ENCODE measurements at regions not wholly inside any gene's neighbourhood (a gene's known extent, or its start where the extent isn't known, plus 50 kb on each side); places are given as distances from the start of the nearest gene placed in this dataset.

DNA sequence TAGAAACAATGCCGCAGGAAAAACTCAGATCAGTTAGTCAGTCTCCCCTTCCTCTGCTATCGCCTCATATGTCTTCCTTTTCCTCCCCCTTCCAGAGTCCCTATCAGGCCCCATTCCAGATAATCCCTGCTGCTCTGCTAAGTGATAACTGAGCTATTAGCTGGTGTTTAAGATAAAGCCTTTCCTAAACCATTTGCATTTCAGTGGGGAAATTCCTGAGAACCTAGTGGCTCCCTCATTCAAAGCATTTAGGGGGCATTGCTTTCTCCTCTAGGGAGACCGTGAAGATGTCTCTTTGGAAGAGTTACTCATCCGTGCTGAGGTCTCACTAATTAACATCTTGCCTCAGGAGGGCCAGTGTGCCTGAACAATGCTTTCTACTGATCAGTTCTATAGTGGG is 401.6 kb downstream of the NPIPA7 start:
- DNase-seq (no peak), ATAC-seq (no peak)
- H3K27me3 ChIP-seq, result no peaks in the 10 kb centered on the region
- H3K27ac ChIP-seq, result no peak overlapping the region
- no peaks in the 10 kb centered on the region for H3K9me3 ChIP-seq
- in situ Hi-C loops (cut with MboI; ENCODE audit: low sequenced_read_pairs in 4 of 4) (no loop called here), intact Hi-C loops (cut with DNase I; ENCODE audit: low total_unique reads) (no loop called here)
- TF ChIP-seq, protein P1, sequence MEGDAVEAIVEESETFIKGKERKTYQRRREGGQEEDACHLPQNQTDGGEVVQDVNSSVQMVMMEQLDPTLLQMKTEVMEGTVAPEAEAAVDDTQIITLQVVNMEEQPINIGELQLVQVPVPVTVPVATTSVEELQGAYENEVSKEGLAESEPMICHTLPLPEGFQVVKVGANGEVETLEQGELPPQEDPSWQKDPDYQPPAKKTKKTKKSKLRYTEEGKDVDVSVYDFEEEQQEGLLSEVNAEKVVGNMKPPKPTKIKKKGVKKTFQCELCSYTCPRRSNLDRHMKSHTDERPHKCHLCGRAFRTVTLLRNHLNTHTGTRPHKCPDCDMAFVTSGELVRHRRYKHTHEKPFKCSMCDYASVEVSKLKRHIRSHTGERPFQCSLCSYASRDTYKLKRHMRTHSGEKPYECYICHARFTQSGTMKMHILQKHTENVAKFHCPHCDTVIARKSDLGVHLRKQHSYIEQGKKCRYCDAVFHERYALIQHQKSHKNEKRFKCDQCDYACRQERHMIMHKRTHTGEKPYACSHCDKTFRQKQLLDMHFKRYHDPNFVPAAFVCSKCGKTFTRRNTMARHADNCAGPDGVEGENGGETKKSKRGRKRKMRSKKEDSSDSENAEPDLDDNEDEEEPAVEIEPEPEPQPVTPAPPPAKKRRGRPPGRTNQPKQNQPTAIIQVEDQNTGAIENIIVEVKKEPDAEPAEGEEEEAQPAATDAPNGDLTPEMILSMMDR (IDR thresholded peaks at IDR 0.05 in 4 of 5, conservative IDR thresholded peaks at IDR 0.05 in 1 of 5), result no peak
- TF ChIP-seq POLR2A (IDR thresholded peaks at IDR 0.05), result no peak
- no peaks in the 10 kb centered on the region for H3K4me1 ChIP-seq
- H3K4me3 ChIP-seq, result no peak overlapping the region
- no peaks in the 10 kb centered on the region for H3K36me3 ChIP-seq

DNA sequence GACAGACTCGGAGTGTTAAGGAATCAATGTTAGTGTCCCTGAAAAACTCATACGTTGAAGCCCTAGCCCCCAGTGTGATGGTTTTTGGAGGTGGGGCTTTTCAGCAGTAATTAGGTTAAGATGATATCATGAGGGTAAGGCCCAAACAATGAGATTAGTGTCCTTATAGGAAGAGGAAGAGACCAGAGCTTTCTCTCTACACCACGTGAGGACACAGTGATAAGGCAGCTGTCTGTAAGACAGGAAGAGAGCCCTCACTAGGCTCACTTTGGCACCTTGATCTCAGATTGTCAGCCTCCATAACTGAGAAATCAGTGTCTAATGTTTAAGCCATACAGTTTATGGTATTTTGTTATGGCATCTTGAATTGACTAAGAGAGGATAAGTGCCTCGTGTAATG is 403.2 kb downstream of the NPIPA7 start:
- TF ChIP-seq, protein P1 (IDR thresholded peaks at IDR 0.05 in 4 of 5, conservative IDR thresholded peaks at IDR 0.05 in 1 of 5), result no peak
- TF ChIP-seq POLR2A (IDR thresholded peaks at IDR 0.05), result no peak
- no peak for ATAC-seq

DNA sequence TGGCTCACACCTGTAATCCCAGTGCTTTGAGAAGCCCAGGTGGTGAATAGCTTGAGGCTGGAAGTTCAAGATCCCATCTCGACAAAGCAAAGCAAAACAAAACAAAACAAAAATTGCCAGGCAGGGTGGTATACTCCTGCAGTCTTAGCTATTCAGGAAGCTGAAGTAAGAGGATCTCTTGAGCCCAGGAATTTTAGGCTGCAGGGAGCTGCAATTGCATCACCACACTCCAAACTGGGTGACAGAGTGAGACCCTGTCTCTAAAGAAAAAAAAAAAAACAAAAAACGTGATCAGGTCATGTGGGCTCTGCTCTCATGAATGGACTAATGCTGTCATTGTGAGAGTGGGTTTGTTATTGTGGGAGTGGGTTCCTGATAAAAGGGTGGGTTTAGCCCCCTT is 409.1 kb downstream of the NPIPA7 start:
- in situ Hi-C loops (cut with MboI; ENCODE audit: low sequenced_read_pairs in 4 of 4), result no loop called here
- intact Hi-C loops (cut with DNase I; ENCODE audit: low total_unique reads), result no loop called here

More for the DNA sequence above, 403.2 kb downstream of the NPIPA7 start:
- Histone ChIP-seq H3K9me3 (no peaks in the 10 kb centered on the region), H3K4me1 (no peaks in the 10 kb centered on the region), H3K36me3 (no peaks in the 10 kb centered on the region), H3K27me3 (no peaks in the 10 kb centered on the region), H3K27ac (no peak overlapping the region), H3K4me3 (no peak overlapping the region)
- in situ Hi-C loops (cut with MboI; ENCODE audit: low sequenced_read_pairs in 4 of 4), result no loop called here
- intact Hi-C loops (cut with DNase I; ENCODE audit: low total_unique reads), result no loop called here
- DNase-seq, result no peak

DNA sequence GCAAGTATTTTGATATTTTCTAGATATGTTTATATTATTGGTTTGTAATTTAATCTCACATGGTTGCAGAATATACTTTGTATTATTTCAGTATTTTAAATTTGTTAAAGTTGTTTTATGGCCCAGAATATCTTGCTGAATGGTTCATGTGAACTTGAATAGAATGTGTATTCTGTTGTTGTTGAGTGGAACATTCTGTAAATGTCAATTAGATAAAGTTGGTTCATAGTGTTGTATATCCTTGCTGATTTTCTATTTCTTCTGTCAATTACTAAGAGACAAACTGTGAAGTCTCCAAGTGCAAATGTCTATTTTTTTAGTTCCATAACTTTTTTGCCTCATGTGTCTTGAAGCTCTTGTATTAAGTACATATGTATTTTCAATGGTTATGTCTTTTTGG is 411.7 kb downstream of the NPIPA7 start:
- no peaks in the 10 kb centered on the region for H3K27me3 ChIP-seq
- no peak for ATAC-seq
- H3K4me3 ChIP-seq, result no peak overlapping the region
- no peaks in the 10 kb centered on the region for H3K36me3 ChIP-seq
- TF ChIP-seq, protein P1 (IDR thresholded peaks at IDR 0.05 in 4 of 5, conservative IDR thresholded peaks at IDR 0.05 in 1 of 5), result no peak
- no peak for TF ChIP-seq POLR2A (IDR thresholded peaks at IDR 0.05)
- H3K9me3 ChIP-seq, result peaks cover 0 to 5% (median 2%) of the 10 kb centered on the region in 3 donors
- intact Hi-C loops (cut with DNase I; ENCODE audit: low total_unique reads), result no loop called here
- H3K4me1 ChIP-seq, result no peaks in the 10 kb centered on the region
- no peak for DNase-seq
- no peak overlapping the region for H3K27ac ChIP-seq
- in situ Hi-C loops (cut with MboI; ENCODE audit: low sequenced_read_pairs in 4 of 4), result no loop called here

More for the DNA sequence above, 409.1 kb downstream of the NPIPA7 start:
- H3K36me3 ChIP-seq, result no peaks in the 10 kb centered on the region
- no peaks in the 10 kb centered on the region for H3K4me1 ChIP-seq
- H3K9me3 ChIP-seq, result peaks cover 0 to 5% (median 2%) of the 10 kb centered on the region in 3 donors
- H3K27me3 ChIP-seq, result no peaks in the 10 kb centered on the region
- H3K4me3 ChIP-seq, result no peak overlapping the region
- no peak for TF ChIP-seq POLR2A (IDR thresholded peaks at IDR 0.05)
- TF ChIP-seq, protein P1 (IDR thresholded peaks at IDR 0.05 in 4 of 5, conservative IDR thresholded peaks at IDR 0.05 in 1 of 5), result no peak
- ATAC-seq (no peak), DNase-seq (no peak)
- no peak overlapping the region for H3K27ac ChIP-seq

DNA sequence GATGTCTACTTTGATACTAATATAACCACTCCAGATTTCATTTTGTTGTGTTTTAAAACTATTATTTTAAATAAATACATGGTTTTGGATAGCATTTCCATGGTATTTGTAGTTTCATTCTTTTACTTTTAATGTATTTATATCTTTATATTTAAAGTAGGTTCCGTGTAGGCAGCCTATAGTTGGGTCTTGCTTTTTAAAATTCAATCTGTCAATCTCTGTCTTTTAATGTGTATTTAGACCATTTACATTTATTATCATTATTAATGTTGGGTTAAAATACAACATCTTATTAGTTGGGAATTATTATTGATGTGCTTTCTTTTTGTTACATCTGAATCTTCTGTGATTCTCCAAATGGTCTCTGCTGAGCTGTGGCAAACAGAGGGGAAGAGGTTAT is 412.1 kb downstream of the NPIPA7 start:
- in situ Hi-C loops (cut with MboI; ENCODE audit: low sequenced_read_pairs in 4 of 4), result no loop called here

More for the DNA sequence above, 412.1 kb downstream of the NPIPA7 start:
- H3K36me3 ChIP-seq, result no peaks in the 10 kb centered on the region
- DNase-seq (no peak), ATAC-seq (no peak)
- no peak overlapping the region for H3K27ac ChIP-seq
- intact Hi-C loops (cut with DNase I; ENCODE audit: low total_unique reads), result no loop called here
- H3K9me3 ChIP-seq, result peaks cover 0 to 5% (median 2%) of the 10 kb centered on the region in 3 donors
- H3K4me1 ChIP-seq, result no peaks in the 10 kb centered on the region
- no peak overlapping the region for H3K4me3 ChIP-seq
- no peak for TF ChIP-seq POLR2A (IDR thresholded peaks at IDR 0.05)
- TF ChIP-seq, protein P1 (IDR thresholded peaks at IDR 0.05 in 4 of 5, conservative IDR thresholded peaks at IDR 0.05 in 1 of 5), result no peak
- no peaks in the 10 kb centered on the region for H3K27me3 ChIP-seq

All from gastrocnemius medialis (tissue), 4 donors.